Gastroesophageal sphincter (tissue), 3 donors: ENCODE measurements at regions not wholly inside any gene's neighbourhood (a gene's known extent, or its start where the extent isn't known, plus 50 kb on each side); places are given as distances from the start of the nearest gene placed in this dataset.

Source experiments
- EP300 ChIP-seq: sonication (generic); formaldehyde crosslinking; IDR thresholded peaks from one replicate; pipeline ENCODE4 v1.6.1; 2017; ENCODE audit warnings: antibody characterized with exemption, mild to moderate bottlenecking
- TF ChIP-seq, protein P1 (sequence below), 4 experiments: fragments of 200-600 bp in 2 of 4; fragments of 450-650 bp in 2 of 4; sonication (generic) in 1 of 4; IDR thresholded peaks; one replicate each; pipeline ENCODE4 v1.5.1; 2017 to 2019; ENCODE audit warnings: antibody characterized with exemption in 4 of 4, mild to moderate bottlenecking in 2 of 4, moderate library complexity in 2 of 4

GRCh38 chr10:125369382-125370326 is 209.3 kb upstream of the CTBP2 start:
- TF ChIP-seq, protein P1, sequence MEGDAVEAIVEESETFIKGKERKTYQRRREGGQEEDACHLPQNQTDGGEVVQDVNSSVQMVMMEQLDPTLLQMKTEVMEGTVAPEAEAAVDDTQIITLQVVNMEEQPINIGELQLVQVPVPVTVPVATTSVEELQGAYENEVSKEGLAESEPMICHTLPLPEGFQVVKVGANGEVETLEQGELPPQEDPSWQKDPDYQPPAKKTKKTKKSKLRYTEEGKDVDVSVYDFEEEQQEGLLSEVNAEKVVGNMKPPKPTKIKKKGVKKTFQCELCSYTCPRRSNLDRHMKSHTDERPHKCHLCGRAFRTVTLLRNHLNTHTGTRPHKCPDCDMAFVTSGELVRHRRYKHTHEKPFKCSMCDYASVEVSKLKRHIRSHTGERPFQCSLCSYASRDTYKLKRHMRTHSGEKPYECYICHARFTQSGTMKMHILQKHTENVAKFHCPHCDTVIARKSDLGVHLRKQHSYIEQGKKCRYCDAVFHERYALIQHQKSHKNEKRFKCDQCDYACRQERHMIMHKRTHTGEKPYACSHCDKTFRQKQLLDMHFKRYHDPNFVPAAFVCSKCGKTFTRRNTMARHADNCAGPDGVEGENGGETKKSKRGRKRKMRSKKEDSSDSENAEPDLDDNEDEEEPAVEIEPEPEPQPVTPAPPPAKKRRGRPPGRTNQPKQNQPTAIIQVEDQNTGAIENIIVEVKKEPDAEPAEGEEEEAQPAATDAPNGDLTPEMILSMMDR (IDR thresholded peaks at IDR 0.05) = no peak
- no peak for TF ChIP-seq EP300
